K562 (cell line): ENCODE measurements at regions not wholly inside any gene's neighbourhood (a gene's known extent, or its start where the extent isn't known, plus 50 kb on each side); places are given as distances from the start of the nearest gene placed in this dataset.

Experiments used
- ATAC-seq: fragments of 200-7000 bp; cut with Tn5 transposase; 3 replicates; pipeline ENCODE4 v1.9.1; 2020; ENCODE audit warnings: moderate library complexity
- BruUV-seq: library from RNA; stranded (reverse); fragments of 400-500 nt; replicated peaks from 2 replicates; lab custom pipeline; 2021; lab: Mats Ljungman, UMichigan
- CTCF ChIA-PET: fragments of 300-600 bp; formaldehyde crosslinking; extraction: SDS; loops from one replicate; lab custom pipeline; 2021; ENCODE audit warnings: low intra/inter-chr PET ratio; lab: Yijun Ruan, JAX
- POLR2A ChIA-PET: fragments of 300-600, 350-650 bp; sonication (Branson Sonifier 250); formaldehyde crosslinking; extraction: SDS; loops from one replicate; lab custom pipeline; 2021; ENCODE audit warnings: antibody characterized with exemption, inconsistent platforms; lab: Yijun Ruan, JAX
- DNase-seq, 4 experiments: peaks; one replicate each; pipeline versions ENCODE4 v3.0.0 to v3.0.0-alpha.2; 2011 to 2018; ENCODE audit warnings: low spot score in 3 of 4, mixed read lengths in 3 of 4; ENCODE audit errors: extremely low read depth in 1 of 4
- FAIRE-seq: peaks from 2 replicates; lab custom pipeline; 2011; peaks lifted over from hg19 to GRCh38; lab: Jason Lieb, UNC
- H2AFZ ChIP-seq: 2 replicates; pipeline ENCODE4 v1.6.0; 2011; ENCODE audit warnings: low read depth, low read length, control low read depth, inconsistent platforms
- H3K27ac ChIP-seq: fragments of 200-600 bp; 3 replicates; pipeline ENCODE4 v1.8.0; 2011; ENCODE audit warnings: low read depth, mild to moderate bottlenecking, control low read depth, inconsistent platforms, low read length, moderate library complexity, mixed read lengths; ENCODE audit errors: extremely low read depth
- H3K27me3 ChIP-seq, 2 experiments: fragments of 300-600 bp in 1 of 2; 2 replicates in 1 of 2; 3 replicates in 1 of 2; pipeline versions ENCODE4 v1.6.0 to v1.8.0; 2011; ENCODE audit warnings: inconsistent platforms in 2 of 2, low read length in 2 of 2, mild to moderate bottlenecking in 1 of 2, mixed read lengths in 1 of 2, moderate library complexity in 1 of 2; ENCODE audit not compliant: control insufficient read depth in 2 of 2, insufficient read depth in 2 of 2
- H3K36me3 ChIP-seq: fragments of 300-600 bp; 3 replicates; pipeline ENCODE4 v1.8.0; 2011; ENCODE audit warnings: mild to moderate bottlenecking, low read length, inconsistent platforms; ENCODE audit not compliant: control insufficient read depth, insufficient read depth
- H3K4me1 ChIP-seq, 2 experiments: fragments of 200-600 bp in 1 of 2; replicated peaks in 1 of 2; 2 replicates in 1 of 2; 3 replicates in 1 of 2; pipeline versions ENCODE4 v1.5.1 to v1.8.0; 2011; ENCODE audit warnings: inconsistent platforms in 2 of 2, low read length in 2 of 2, mild to moderate bottlenecking in 1 of 2, mixed read lengths in 1 of 2, moderate library complexity in 1 of 2; ENCODE audit not compliant: control insufficient read depth in 2 of 2, insufficient read depth in 2 of 2
- H3K4me2 ChIP-seq: 2 replicates; pipeline ENCODE4 v1.6.1; 2011; ENCODE audit warnings: low read length, control low read depth, inconsistent platforms, mixed read lengths; ENCODE audit not compliant: insufficient read depth
- H3K4me3 ChIP-seq: fragments of 200-600 bp; sonication (generic), shearing (Covaris generic); 2 replicates; pipeline ENCODE4 v1.5.1; 2016; ENCODE audit warnings: control low read depth, inconsistent platforms
- H3K79me2 ChIP-seq: fragments of 200-600 bp; 3 replicates; pipeline ENCODE4 v1.8.0; 2011; ENCODE audit warnings: low read length, inconsistent platforms; ENCODE audit not compliant: control insufficient read depth, insufficient read depth
- H3K9ac ChIP-seq, 2 experiments: 2 replicates each; pipeline versions ENCODE4 v1.6.0 to v1.6.1; 2011; ENCODE audit warnings: low read depth in 2 of 2, low read length in 2 of 2, control low read depth in 1 of 2, inconsistent platforms in 1 of 2, mild to moderate bottlenecking in 1 of 2, mixed read lengths in 1 of 2; ENCODE audit not compliant: insufficient read depth in 1 of 2
- H3K9me1 ChIP-seq: one replicate; pipeline ENCODE4 v1.6.0; 2011; ENCODE audit warnings: inconsistent platforms, mild to moderate bottlenecking, low read length, moderate library complexity; ENCODE audit not compliant: control insufficient read depth, insufficient read depth
- H3K9me3 ChIP-seq: replicated peaks from 2 replicates; pipeline ENCODE4 v1.5.1; 2011; ENCODE audit warnings: low read depth, low read length, inconsistent platforms; ENCODE audit not compliant: control insufficient read depth, insufficient read depth
- H4K20me1 ChIP-seq: replicated peaks from 2 replicates; pipeline ENCODE4 v1.6.1; 2011; ENCODE audit warnings: low read length, inconsistent platforms, mixed read lengths; ENCODE audit not compliant: control insufficient read depth, insufficient read depth
- DMBX1 ChIP-seq: fragments of 250-450 bp; sonication (Bioruptor Pico); IDR thresholded peaks from 2 replicates; pipeline ENCODE4 v1.8.0; 2022; ENCODE audit warnings: inconsistent platforms, mild to moderate bottlenecking, moderate library complexity, borderline replicate concordance
- GATAD2A ChIP-seq: fragments of 450-650 bp; IDR thresholded peaks from 2 replicates; pipeline ENCODE4 v1.6.1; 2017
- KDM1A ChIP-seq, 2 experiments: fragments of 450-650 bp; IDR thresholded peaks; 2 replicates each; pipeline ENCODE4 v1.6.1; 2016; ENCODE audit warnings: mild to moderate bottlenecking in 2 of 2
- MTA3 ChIP-seq: fragments of 450-650 bp; formaldehyde crosslinking; IDR thresholded peaks from 2 replicates; pipeline ENCODE4 v1.6.1; 2017; ENCODE audit warnings: mild to moderate bottlenecking, borderline replicate concordance
- NCOA2 ChIP-seq, 2 experiments: fragments of 450-650 bp; IDR thresholded peaks; 2 replicates each; pipeline ENCODE4 v1.6.1; 2018; ENCODE audit warnings: mild to moderate bottlenecking in 2 of 2, moderate library complexity in 1 of 2; ENCODE audit not compliant: partially characterized antibody in 2 of 2
- POLR2AphosphoS5 ChIP-seq: IDR thresholded peaks from 2 replicates; pipeline ENCODE4 v1.6.1; 2011; ENCODE audit warnings: mild to moderate bottlenecking, low read depth, low read length, moderate library complexity; ENCODE audit not compliant: control insufficient read depth, insufficient read depth
- SRSF7 ChIP-seq: fragments of 200-400 bp; formaldehyde crosslinking; optimal IDR thresholded peaks from 2 replicates; pipeline ENCODE3; 2017; ENCODE audit warnings: mild to moderate bottlenecking, low read depth, low read length
- STAT5A ChIP-seq: IDR thresholded peaks from 2 replicates; pipeline ENCODE4 v1.6.1; 2012; ENCODE audit warnings: low read length, inconsistent platforms, borderline replicate concordance
- TAF1 ChIP-seq: IDR thresholded peaks from 2 replicates; pipeline ENCODE4 v1.6.1; 2011; ENCODE audit warnings: mild to moderate bottlenecking, low read length, moderate library complexity; ENCODE audit not compliant: insufficient read depth, control insufficient read depth, severe bottlenecking; ENCODE audit errors: extremely low read depth
- TBL1XR1 ChIP-seq, 2 experiments: IDR thresholded peaks; 2 replicates each; pipeline ENCODE4 v1.6.1; 2012; ENCODE audit warnings: improper control_type of control experiment in 2 of 2, low read length in 2 of 2, mild to moderate bottlenecking in 1 of 2
- TRIM28 ChIP-seq: fragments of 450-650 bp; IDR thresholded peaks from 2 replicates; pipeline ENCODE4 v1.6.1; 2017
- ZNF3 ChIP-seq: fragments of 250-450 bp; sonication (Bioruptor Pico); IDR thresholded peaks from 2 replicates; pipeline ENCODE4 v1.5.0; 2021; ENCODE audit warnings: mild to moderate bottlenecking, moderate library complexity
- WGBS: fragments of 100-300 bp; shearing (Covaris generic); methylation state at CpG from one replicate; pipeline ENCODE4 v1.1.6; 2016; ENCODE audit warnings: low coverage, mixed read lengths; ENCODE audit not compliant: insufficient coverage; ENCODE audit errors: missing lambda C conversion rate; 5-methylcytosine and 5-hydroxymethylcytosine counted together
- in situ Hi-C: fragments of 300-500 bp; cut with MboI; formaldehyde crosslinking; loops from 4 replicates; pipeline ENCODE4 v1.15.0; 2018; ENCODE audit warnings: inconsistent platforms, mixed read lengths
- intact Hi-C: fragments of 100-400 bp; cut with micrococcal nuclease; formaldehyde crosslinking; loops from 2 replicates; pipeline ENCODE4 v1.14.2; 2022
- TF ChIP-seq, protein P1 (sequence below): fragments of 200-800 bp; sonication (Bioruptor generic); IDR thresholded peaks from 2 replicates; pipeline ENCODE4 v1.6.1; 2017; ENCODE audit warnings: missing genetic modification characterization, missing compliant biosample characterization
- TF ChIP-seq, protein P2 (sequence below): fragments of 250-450 bp; sonication (Bioruptor Pico); IDR thresholded peaks from 2 replicates; pipeline ENCODE4 v1.8.0; 2022; ENCODE audit warnings: moderate library complexity, mild to moderate bottlenecking, inconsistent platforms
- TF ChIP-seq, protein P3 (sequence below): fragments of 450-650 bp; formaldehyde crosslinking; IDR thresholded peaks from 2 replicates; pipeline ENCODE4 v1.4.0; 2020; ENCODE audit warnings: mild to moderate bottlenecking, mixed read lengths

GRCh38 chr5:97968346-97968745, 785.3 kb upstream of the RIOK2 start:
- no peaks in the 10 kb centered on the region for H3K36me3 ChIP-seq
- no peak for ATAC-seq
- ChIA-PET POLR2A (no interaction called here), CTCF (no interaction called here)
- in situ Hi-C loops, result no loop called here
- H4K20me1 ChIP-seq, result no peaks in the 10 kb centered on the region
- no peaks in the 10 kb centered on the region for H3K79me2 ChIP-seq
- no peak overlapping the region for H3K9ac ChIP-seq
- H3K4me1 ChIP-seq, result no peaks in the 10 kb centered on the region
- H3K9me1 ChIP-seq, result no peaks in the 10 kb centered on the region
- no peak for FAIRE-seq
- 0% methylated on average over 2 of the region's 2 CpGs for WGBS
- H3K4me3 ChIP-seq, result no peak overlapping the region
- no peaks in the 10 kb centered on the region for H3K27me3 ChIP-seq
- no peak for DNase-seq
- no peak for TF ChIP-seq ZNF3 (CRISPR knock-in tag)
- TF ChIP-seq, protein P1, sequence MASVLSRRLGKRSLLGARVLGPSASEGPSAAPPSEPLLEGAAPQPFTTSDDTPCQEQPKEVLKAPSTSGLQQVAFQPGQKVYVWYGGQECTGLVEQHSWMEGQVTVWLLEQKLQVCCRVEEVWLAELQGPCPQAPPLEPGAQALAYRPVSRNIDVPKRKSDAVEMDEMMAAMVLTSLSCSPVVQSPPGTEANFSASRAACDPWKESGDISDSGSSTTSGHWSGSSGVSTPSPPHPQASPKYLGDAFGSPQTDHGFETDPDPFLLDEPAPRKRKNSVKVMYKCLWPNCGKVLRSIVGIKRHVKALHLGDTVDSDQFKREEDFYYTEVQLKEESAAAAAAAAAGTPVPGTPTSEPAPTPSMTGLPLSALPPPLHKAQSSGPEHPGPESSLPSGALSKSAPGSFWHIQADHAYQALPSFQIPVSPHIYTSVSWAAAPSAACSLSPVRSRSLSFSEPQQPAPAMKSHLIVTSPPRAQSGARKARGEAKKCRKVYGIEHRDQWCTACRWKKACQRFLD (CRISPR knock-in tag), result no peak
- TF ChIP-seq MTA3, result no peak
- TF ChIP-seq, protein P2, sequence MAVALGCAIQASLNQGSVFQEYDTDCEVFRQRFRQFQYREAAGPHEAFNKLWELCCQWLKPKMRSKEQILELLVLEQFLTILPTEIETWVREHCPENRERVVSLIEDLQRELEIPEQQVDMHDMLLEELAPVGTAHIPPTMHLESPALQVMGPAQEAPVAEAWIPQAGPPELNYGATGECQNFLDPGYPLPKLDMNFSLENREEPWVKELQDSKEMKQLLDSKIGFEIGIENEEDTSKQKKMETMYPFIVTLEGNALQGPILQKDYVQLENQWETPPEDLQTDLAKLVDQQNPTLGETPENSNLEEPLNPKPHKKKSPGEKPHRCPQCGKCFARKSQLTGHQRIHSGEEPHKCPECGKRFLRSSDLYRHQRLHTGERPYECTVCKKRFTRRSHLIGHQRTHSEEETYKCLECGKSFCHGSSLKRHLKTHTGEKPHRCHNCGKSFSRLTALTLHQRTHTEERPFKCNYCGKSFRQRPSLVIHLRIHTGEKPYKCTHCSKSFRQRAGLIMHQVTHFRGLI (CRISPR knock-in tag), result no peak
- no peak for TF ChIP-seq GATAD2A
- TF ChIP-seq SRSF7, result no peak
- no peak for TF ChIP-seq TBL1XR1 (IDR thresholded peaks at IDR 0.05; ENCODE audit: low read length in 2 of 2)
- no peak for TF ChIP-seq NCOA2 (IDR thresholded peaks at IDR 0.05; ENCODE audit: partially characterized antibody in 2 of 2)
- TF ChIP-seq, protein P3, sequence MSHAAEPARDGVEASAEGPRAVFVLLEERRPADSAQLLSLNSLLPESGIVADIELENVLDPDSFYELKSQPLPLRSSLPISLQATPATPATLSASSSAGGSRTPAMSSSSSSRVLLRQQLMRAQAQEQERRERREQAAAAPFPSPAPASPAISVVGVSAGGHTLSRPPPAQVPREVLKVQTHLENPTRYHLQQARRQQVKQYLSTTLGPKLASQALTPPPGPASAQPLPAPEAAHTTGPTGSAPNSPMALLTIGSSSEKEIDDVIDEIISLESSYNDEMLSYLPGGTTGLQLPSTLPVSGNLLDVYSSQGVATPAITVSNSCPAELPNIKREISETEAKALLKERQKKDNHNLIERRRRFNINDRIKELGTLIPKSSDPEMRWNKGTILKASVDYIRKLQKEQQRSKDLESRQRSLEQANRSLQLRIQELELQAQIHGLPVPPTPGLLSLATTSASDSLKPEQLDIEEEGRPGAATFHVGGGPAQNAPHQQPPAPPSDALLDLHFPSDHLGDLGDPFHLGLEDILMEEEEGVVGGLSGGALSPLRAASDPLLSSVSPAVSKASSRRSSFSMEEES (CRISPR knock-in tag), result no peak
- no peak for TF ChIP-seq STAT5A
- no peak for TF ChIP-seq KDM1A (IDR thresholded peaks at IDR 0.05)
- TF ChIP-seq TRIM28, result no peak
- TF ChIP-seq TAF1, result no peak
- TF ChIP-seq DMBX1, result no peak
- TF ChIP-seq POLR2AphosphoS5, result no peak
- no peaks in the 10 kb centered on the region for H3K9me3 ChIP-seq
- no TSS peak for BruUV-seq
- H3K27ac ChIP-seq, result no peak overlapping the region
- intact Hi-C loops, result no loop called here
- no peak overlapping the region for H2AFZ ChIP-seq
- no peak overlapping the region for H3K4me2 ChIP-seq
